Ovary (tissue), 3 donors: ENCODE measurements at regions not wholly inside any gene's neighbourhood (a gene's known extent, or its start where the extent isn't known, plus 50 kb on each side); places are given as distances from the start of the nearest gene placed in this dataset.

Source experiments
- EP300 ChIP-seq: sonication (generic); formaldehyde crosslinking; IDR thresholded peaks from one replicate; pipeline ENCODE4 v1.6.1; 2017; ENCODE audit warnings: antibody characterized with exemption
- POLR2A ChIP-seq: fragments of 450-650 bp; IDR thresholded peaks from one replicate; pipeline ENCODE4 v1.6.1; 2017; ENCODE audit warnings: antibody characterized with exemption, mild to moderate bottlenecking, moderate library complexity
- TF ChIP-seq, protein P1 (sequence below), 3 donors: fragments of 450-650 bp in 2 of 3; fragments of 200-600 bp in 1 of 3; IDR thresholded peaks; one replicate each; pipeline versions ENCODE4 v1.5.1 to v1.8.0; 2016 to 2022; ENCODE audit warnings: antibody characterized with exemption in 3 of 3, mild to moderate bottlenecking in 1 of 3
- donor health status: DM: no; HTN: no; CAD: no.

DNA sequence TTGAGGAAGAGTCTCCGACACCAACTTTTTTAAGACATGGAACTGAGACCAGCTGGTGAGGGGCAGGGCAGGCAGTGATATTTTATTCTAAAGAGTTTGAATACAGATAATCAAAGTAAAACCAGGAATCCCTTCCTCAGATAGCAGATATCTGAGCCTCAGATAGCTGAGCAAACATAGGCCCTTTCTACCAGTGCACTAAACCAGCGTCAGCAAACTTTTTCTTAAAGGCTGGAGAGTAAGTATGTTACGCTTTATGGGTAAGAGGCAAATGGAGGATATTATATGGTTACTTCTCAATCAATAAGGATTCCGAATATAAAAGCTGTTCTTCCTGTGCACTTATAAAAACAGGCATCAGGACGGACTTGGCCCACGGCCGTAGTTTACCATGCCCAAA lies 73.9 kb downstream of the WNT5A start:
- TF ChIP-seq, protein P1, sequence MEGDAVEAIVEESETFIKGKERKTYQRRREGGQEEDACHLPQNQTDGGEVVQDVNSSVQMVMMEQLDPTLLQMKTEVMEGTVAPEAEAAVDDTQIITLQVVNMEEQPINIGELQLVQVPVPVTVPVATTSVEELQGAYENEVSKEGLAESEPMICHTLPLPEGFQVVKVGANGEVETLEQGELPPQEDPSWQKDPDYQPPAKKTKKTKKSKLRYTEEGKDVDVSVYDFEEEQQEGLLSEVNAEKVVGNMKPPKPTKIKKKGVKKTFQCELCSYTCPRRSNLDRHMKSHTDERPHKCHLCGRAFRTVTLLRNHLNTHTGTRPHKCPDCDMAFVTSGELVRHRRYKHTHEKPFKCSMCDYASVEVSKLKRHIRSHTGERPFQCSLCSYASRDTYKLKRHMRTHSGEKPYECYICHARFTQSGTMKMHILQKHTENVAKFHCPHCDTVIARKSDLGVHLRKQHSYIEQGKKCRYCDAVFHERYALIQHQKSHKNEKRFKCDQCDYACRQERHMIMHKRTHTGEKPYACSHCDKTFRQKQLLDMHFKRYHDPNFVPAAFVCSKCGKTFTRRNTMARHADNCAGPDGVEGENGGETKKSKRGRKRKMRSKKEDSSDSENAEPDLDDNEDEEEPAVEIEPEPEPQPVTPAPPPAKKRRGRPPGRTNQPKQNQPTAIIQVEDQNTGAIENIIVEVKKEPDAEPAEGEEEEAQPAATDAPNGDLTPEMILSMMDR (IDR thresholded peaks at IDR 0.05), result no peak
- TF ChIP-seq POLR2A (no peak), EP300 (no peak)
